AG08395 (cell line): ENCODE measurements at regions not wholly inside any gene's neighbourhood (a gene's known extent, or its start where the extent isn't known, plus 50 kb on each side); places are given as distances from the start of the nearest gene placed in this dataset.

Experiments used
- DNase-seq: peaks from one replicate; pipeline ENCODE4 v3.0.0; 2012; ENCODE audit warnings: mixed read lengths, low spot score

GRCh38 chr17:65477600-65477999 is 83.8 kb downstream of the AXIN2 start:
- no peak for DNase-seq

- DNase-seq = no peak
Measured at GRCh38 chr17:65474660-65475059, 86.8 kb downstream of the AXIN2 start.

GRCh38 chr17:65473985-65474384 is 87.5 kb downstream of the AXIN2 start:
- no peak for DNase-seq

- DNase-seq = no peak
Measured at GRCh38 chr17:65473363-65473762, 88.1 kb downstream of the AXIN2 start.

GRCh38 chr17:65472666-65473309 is 88.7 kb downstream of the AXIN2 start:
- peak; percentile 82 for DNase-seq

- DNase-seq = no peak
Measured at GRCh38 chr17:65470783-65471182, 90.7 kb downstream of the AXIN2 start.

GRCh38 chr17:65468321-65468720 is 93.1 kb downstream of the AXIN2 start:
- no peak for DNase-seq

GRCh38 chr17:65467156-65467555 is 94.3 kb downstream of the AXIN2 start:
- no peak for DNase-seq

GRCh38 chr17:65466547-65466946 is 94.9 kb downstream of the AXIN2 start:
- no peak for DNase-seq

GRCh38 chr17:65463242-65463641 is 98.2 kb downstream of the AXIN2 start:
- DNase-seq = no peak

- DNase-seq = no peak
Measured at GRCh38 chr17:65459677-65460347, 101.6 kb downstream of the AXIN2 start.

GRCh38 chr17:65457635-65458257 is 103.7 kb downstream of the AXIN2 start:
- DNase-seq = no peak

- no peak for DNase-seq
Measured at GRCh38 chr17:65457183-65457582, 104.3 kb downstream of the AXIN2 start.

GRCh38 chr17:65456368-65457151 is 104.9 kb downstream of the AXIN2 start:
- DNase-seq = no peak

- peak; percentile 28 for DNase-seq
Measured at GRCh38 chr17:65455972-65456343, 105.5 kb downstream of the AXIN2 start.

- no peak for DNase-seq
Measured at GRCh38 chr17:65455154-65455971, 106.1 kb downstream of the AXIN2 start.

GRCh38 chr17:65453204-65453931 is 108.1 kb downstream of the AXIN2 start:
- DNase-seq = no peak

GRCh38 chr17:65449495-65449894 is 112.0 kb downstream of the AXIN2 start:
- DNase-seq = no peak

- DNase-seq = no peak
Measured at GRCh38 chr17:65447823-65448222, 113.6 kb downstream of the AXIN2 start.

- DNase-seq = no peak
Measured at GRCh38 chr17:65446838-65447526, 114.5 kb downstream of the AXIN2 start.

GRCh38 chr17:65446043-65446442 is 115.4 kb downstream of the AXIN2 start:
- no peak for DNase-seq
